GM12878 (cell line): ENCODE measurements at regions not wholly inside any gene's neighbourhood (a gene's known extent, or its start where the extent isn't known, plus 50 kb on each side); places are given as distances from the start of the nearest gene placed in this dataset.

Source experiments
- ATAC-seq: fragments of 200-7000 bp; cut with Tn5 transposase; 3 replicates; pipeline ENCODE4 v1.9.1; 2020; ENCODE audit warnings: mild to moderate bottlenecking, moderate library complexity
- BruUV-seq: library from RNA; stranded (reverse); fragments of 400-500 nt; replicated peaks from 2 replicates; lab custom pipeline; 2021; lab: Mats Ljungman, UMichigan
- CTCF ChIA-PET: fragments of 300-600 bp; sonication (Branson Sonifier 250); formaldehyde crosslinking; extraction: SDS; loops from one replicate; lab custom pipeline; 2021; ENCODE audit warnings: inconsistent platforms; lab: Yijun Ruan, JAX
- POLR2A ChIA-PET: fragments of 350-600 bp; formaldehyde crosslinking; extraction: SDS; loops from one replicate; lab custom pipeline; 2021; ENCODE audit warnings: inconsistent platforms; lab: Charles Lee
- RAD21 ChIA-PET: fragments of 300-600 bp; sonication (Branson Sonifier 250); formaldehyde crosslinking; loops from one replicate; lab custom pipeline; 2023; ENCODE audit warnings: antibody characterized with exemption; ENCODE audit not compliant: unreplicated experiment; lab: Charles Lee
- SMC1A ChIA-PET: fragments of 300-600 bp; sonication (Branson Sonifier 250); formaldehyde crosslinking; loops from one replicate; lab custom pipeline; 2023; ENCODE audit not compliant: unreplicated experiment, uncharacterized antibody; lab: Charles Lee
- DNase-seq: peaks from one replicate; pipeline ENCODE4 v3.0.0-alpha.2; 2011; ENCODE audit warnings: low read depth, low spot score
- FAIRE-seq: peaks from 3 replicates; lab custom pipeline; 2011; peaks lifted over from hg19 to GRCh38; lab: Jason Lieb, UNC
- H2AFZ ChIP-seq: 2 replicates; pipeline ENCODE4 v1.6.0; 2011; ENCODE audit warnings: low read depth, low read length, control low read depth; ENCODE audit not compliant: control insufficient read depth
- H3K27ac ChIP-seq: 2 replicates; pipeline ENCODE4 v1.5.1; 2011; ENCODE audit warnings: control low read depth; ENCODE audit not compliant: control insufficient read depth, insufficient read depth
- H3K27me3 ChIP-seq, 2 experiments: replicated peaks in 1 of 2; 2 replicates each; pipeline versions ENCODE4 v1.6.0 to v1.6.1; 2011; ENCODE audit warnings: low read length in 1 of 2; ENCODE audit not compliant: control insufficient read depth in 2 of 2, insufficient read depth in 2 of 2
- H3K36me3 ChIP-seq, 2 experiments: 2 replicates each; pipeline ENCODE4 v1.5.1; 2011; ENCODE audit warnings: low read length in 1 of 2; ENCODE audit not compliant: control insufficient read depth in 2 of 2, insufficient read depth in 2 of 2
- H3K4me1 ChIP-seq: 2 replicates; pipeline ENCODE4 v1.6.1; 2011; ENCODE audit warnings: mild to moderate bottlenecking, low read length, moderate library complexity, mixed read lengths; ENCODE audit not compliant: control insufficient read depth, insufficient read depth
- H3K4me2 ChIP-seq: 2 replicates; pipeline ENCODE4 v1.6.0; 2011; ENCODE audit warnings: control low read depth; ENCODE audit not compliant: control insufficient read depth, insufficient read depth
- H3K4me3 ChIP-seq: fragments of 200-600 bp; sonication (generic); 2 replicates; pipeline ENCODE4 v1.5.1; 2016
- H3K79me2 ChIP-seq: 2 replicates; pipeline ENCODE4 v1.6.0; 2011; ENCODE audit warnings: low read length; ENCODE audit not compliant: control insufficient read depth, insufficient read depth
- H3K9ac ChIP-seq: 2 replicates; pipeline ENCODE4 v1.8.0; 2011; ENCODE audit warnings: low read length, control low read depth, mixed read lengths; ENCODE audit not compliant: control insufficient read depth, insufficient read depth
- H3K9me3 ChIP-seq: replicated peaks from 3 replicates; pipeline ENCODE4 v1.5.1; 2011; ENCODE audit warnings: mild to moderate bottlenecking, low read length; ENCODE audit not compliant: control insufficient read depth, insufficient read depth
- H4K20me1 ChIP-seq: 2 replicates; pipeline ENCODE4 v1.6.0; 2011; ENCODE audit not compliant: control insufficient read depth, insufficient read depth
- BACH1 ChIP-seq: fragments of 450-650 bp; IDR thresholded peaks from 2 replicates; pipeline ENCODE4 v1.6.1; 2017; ENCODE audit warnings: mild to moderate bottlenecking, borderline replicate concordance
- BHLHE40 ChIP-seq, 2 experiments: fragments of 450-650 bp in 1 of 2; IDR thresholded peaks; 2 replicates each; pipeline ENCODE4 v1.6.1; 2011 to 2017; ENCODE audit warnings: low read depth in 2 of 2, borderline replicate concordance in 1 of 2, improper control_type of control experiment in 1 of 2, low read length in 1 of 2, mild to moderate bottlenecking in 1 of 2
- CBX3 ChIP-seq: fragments of 200-600 bp; sonication (generic); IDR thresholded peaks from 2 replicates; pipeline ENCODE4 v1.6.1; 2016; ENCODE audit warnings: low read depth, borderline replicate concordance
- ETV6 ChIP-seq, 2 experiments: fragments of 450-650 bp in 1 of 2; IDR thresholded peaks in 1 of 2; conservative IDR thresholded peaks in 1 of 2; 2 replicates each; pipeline ENCODE4 v1.6.1; 2014; ENCODE audit warnings: antibody characterized with exemption in 1 of 2, borderline replicate concordance in 1 of 2, low read depth in 1 of 2, mild to moderate bottlenecking in 1 of 2, moderate library complexity in 1 of 2
- GATAD2B ChIP-seq: fragments of 450-650 bp; conservative IDR thresholded peaks from 2 replicates; pipeline ENCODE4 v1.6.1; 2017; ENCODE audit warnings: low read depth, mild to moderate bottlenecking, moderate library complexity
- IKZF2 ChIP-seq, 2 experiments: fragments of 450-650 bp; IDR thresholded peaks; 2 replicates each; pipeline ENCODE4 v1.6.1; 2017; ENCODE audit warnings: mild to moderate bottlenecking in 2 of 2, moderate library complexity in 2 of 2
- MEF2A ChIP-seq: IDR thresholded peaks from 2 replicates; pipeline ENCODE4 v1.6.1; 2011; ENCODE audit warnings: low read depth, mild to moderate bottlenecking, low read length, moderate library complexity; ENCODE audit not compliant: insufficient read depth
- SP1 ChIP-seq: IDR thresholded peaks from one replicate; pipeline ENCODE4 v1.6.1; 2011; ENCODE audit warnings: low read depth, low read length
- SUZ12 ChIP-seq: fragments of 200-600 bp; sonication (generic); IDR thresholded peaks from one replicate; pipeline ENCODE4 v1.6.1; 2018; ENCODE audit warnings: antibody characterized with exemption, mild to moderate bottlenecking; ENCODE audit not compliant: unreplicated experiment
- TCF3 ChIP-seq: IDR thresholded peaks from 2 replicates; pipeline ENCODE4 v1.6.1; 2012; ENCODE audit warnings: low read depth, mild to moderate bottlenecking, low read length, borderline replicate concordance; ENCODE audit not compliant: insufficient read depth
- TCF7 ChIP-seq: IDR thresholded peaks from 2 replicates; pipeline ENCODE4 v1.6.1; 2014; ENCODE audit warnings: antibody characterized with exemption, borderline replicate concordance
- YBX1 ChIP-seq: fragments of 450-650 bp; IDR thresholded peaks from 2 replicates; pipeline ENCODE4 v1.6.1; 2016; ENCODE audit warnings: antibody characterized with exemption
- ZBED1 ChIP-seq: IDR thresholded peaks from 2 replicates; pipeline ENCODE4 v1.6.1; 2016; ENCODE audit warnings: borderline replicate concordance
- ZNF622 ChIP-seq: fragments of 450-650 bp; IDR thresholded peaks from 2 replicates; pipeline ENCODE4 v1.6.1; 2017; ENCODE audit warnings: mild to moderate bottlenecking, inconsistent platforms
- whole genome bisulfite sequencing: methylation state at CpG from one replicate; pipeline ENCODE4 v1.1.6; 2016; ENCODE audit warnings: low lambda C conversion rate; ENCODE audit not compliant: insufficient replicate concordance, insufficient coverage; ENCODE audit errors: missing lambda C conversion rate; 5-methylcytosine and 5-hydroxymethylcytosine counted together
- in situ Hi-C: fragments of 300-500 bp; cut with MboI; formaldehyde crosslinking; loops from 9 replicates; pipeline ENCODE4 v1.14.3; 2018; ENCODE audit warnings: mixed read lengths
- intact Hi-C: fragments of 100-400 bp; cut with micrococcal nuclease; formaldehyde crosslinking; loops from one replicate; pipeline ENCODE4 v1.14.2; 2022; ENCODE audit not compliant: unreplicated experiment
- TF ChIP-seq, protein P1 (sequence below): fragments of 450-650 bp; IDR thresholded peaks from 2 replicates; pipeline ENCODE4 v1.6.1; 2018; ENCODE audit warnings: borderline replicate concordance, mild to moderate bottlenecking; ENCODE audit not compliant: partially characterized antibody
- TF ChIP-seq, protein P2 (sequence below): IDR thresholded peaks from 2 replicates; pipeline ENCODE4 v1.6.1; 2012; ENCODE audit warnings: low read depth, low read length, improper control_type of control experiment
- TF ChIP-seq, protein P3 (sequence below): fragments of 450-650 bp; IDR thresholded peaks from 2 replicates; pipeline ENCODE4 v1.6.1; 2017; ENCODE audit warnings: mild to moderate bottlenecking, moderate library complexity

DNA sequence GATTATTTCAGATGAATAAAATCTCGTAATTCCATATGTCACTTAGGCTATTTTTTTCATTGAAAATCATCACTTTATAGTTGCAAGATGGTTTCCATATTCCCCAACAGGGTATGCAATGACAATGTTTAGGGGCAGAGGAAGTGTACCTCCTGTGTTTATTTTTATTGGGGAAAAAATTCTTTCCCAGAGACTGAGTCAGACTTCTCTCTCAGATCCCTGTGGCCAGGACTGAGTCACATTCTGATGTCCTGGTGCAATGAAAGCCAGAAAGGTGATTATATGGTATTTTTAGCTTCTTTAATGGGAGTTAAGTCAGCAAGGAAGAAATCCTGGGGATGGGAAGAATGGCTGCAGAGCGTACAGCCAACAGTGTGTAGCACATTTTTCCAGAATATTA lies 196.9 kb upstream of the ALG10 start:
- Histone ChIP-seq H3K4me2 (no peak overlapping the region), H3K4me1 (no peaks in the 10 kb centered on the region), H3K36me3 (no peaks in the 10 kb centered on the region), H2AFZ (no peak overlapping the region), H3K4me3 (no peak overlapping the region), H3K27me3 (no peaks in the 10 kb centered on the region), H3K27ac (no peak overlapping the region), H3K79me2 (no peaks in the 10 kb centered on the region), H3K9me3 (no peaks in the 10 kb centered on the region), H3K9ac (no peak overlapping the region), H4K20me1 (no peaks in the 10 kb centered on the region)
- BruUV-seq: no TSS peak
- intact Hi-C loops (no loop called here), in situ Hi-C loops (no loop called here)
- ChIA-PET POLR2A (no interaction called here), CTCF (no interaction called here), RAD21 (no interaction called here), SMC1A (no interaction called here)
- WGBS: 0% methylated on average over 2 of the region's 2 CpGs
- ATAC-seq: no peak
- no peak for DNase-seq
- FAIRE-seq: no peak
- TF ChIP-seq, protein P1, sequence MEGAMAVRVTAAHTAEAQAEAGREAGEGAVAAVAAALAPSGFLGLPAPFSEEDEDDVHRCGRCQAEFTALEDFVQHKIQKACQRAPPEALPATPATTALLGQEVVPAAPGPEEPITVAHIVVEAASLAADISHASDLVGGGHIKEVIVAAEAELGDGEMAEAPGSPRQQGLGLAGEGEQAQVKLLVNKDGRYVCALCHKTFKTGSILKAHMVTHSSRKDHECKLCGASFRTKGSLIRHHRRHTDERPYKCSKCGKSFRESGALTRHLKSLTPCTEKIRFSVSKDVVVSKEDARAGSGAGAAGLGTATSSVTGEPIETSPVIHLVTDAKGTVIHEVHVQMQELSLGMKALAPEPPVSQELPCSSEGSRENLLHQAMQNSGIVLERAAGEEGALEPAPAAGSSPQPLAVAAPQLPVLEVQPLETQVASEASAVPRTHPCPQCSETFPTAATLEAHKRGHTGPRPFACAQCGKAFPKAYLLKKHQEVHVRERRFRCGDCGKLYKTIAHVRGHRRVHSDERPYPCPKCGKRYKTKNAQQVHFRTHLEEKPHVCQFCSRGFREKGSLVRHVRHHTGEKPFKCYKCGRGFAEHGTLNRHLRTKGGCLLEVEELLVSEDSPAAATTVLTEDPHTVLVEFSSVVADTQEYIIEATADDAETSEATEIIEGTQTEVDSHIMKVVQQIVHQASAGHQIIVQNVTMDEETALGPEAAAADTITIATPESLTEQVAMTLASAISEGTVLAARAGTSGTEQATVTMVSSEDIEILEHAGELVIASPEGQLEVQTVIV: no peak
- no peak for TF ChIP-seq YBX1
- no peak for TF ChIP-seq MEF2A
- no peak for TF ChIP-seq TCF3
- no peak for TF ChIP-seq SUZ12
- TF ChIP-seq GATAD2B: no peak
- no peak for TF ChIP-seq ZBED1
- no peak for TF ChIP-seq BACH1
- TF ChIP-seq CBX3: no peak
- TF ChIP-seq, protein P2, sequence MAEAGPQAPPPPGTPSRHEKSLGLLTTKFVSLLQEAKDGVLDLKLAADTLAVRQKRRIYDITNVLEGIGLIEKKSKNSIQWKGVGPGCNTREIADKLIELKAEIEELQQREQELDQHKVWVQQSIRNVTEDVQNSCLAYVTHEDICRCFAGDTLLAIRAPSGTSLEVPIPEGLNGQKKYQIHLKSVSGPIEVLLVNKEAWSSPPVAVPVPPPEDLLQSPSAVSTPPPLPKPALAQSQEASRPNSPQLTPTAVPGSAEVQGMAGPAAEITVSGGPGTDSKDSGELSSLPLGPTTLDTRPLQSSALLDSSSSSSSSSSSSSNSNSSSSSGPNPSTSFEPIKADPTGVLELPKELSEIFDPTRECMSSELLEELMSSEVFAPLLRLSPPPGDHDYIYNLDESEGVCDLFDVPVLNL: no peak
- no peak for TF ChIP-seq IKZF2 (IDR thresholded peaks at IDR 0.05)
- no peak for TF ChIP-seq BHLHE40 (IDR thresholded peaks at IDR 0.05; ENCODE audit: borderline replicate concordance in 1 of 2, low read depth in 2 of 2, low read length in 1 of 2)
- no peak for TF ChIP-seq ETV6 (conservative IDR thresholded peaks at IDR 0.05 in 1 of 2, IDR thresholded peaks at IDR 0.05 in 1 of 2; ENCODE audit: borderline replicate concordance in 1 of 2, low read depth in 1 of 2)
- TF ChIP-seq, protein P3, sequence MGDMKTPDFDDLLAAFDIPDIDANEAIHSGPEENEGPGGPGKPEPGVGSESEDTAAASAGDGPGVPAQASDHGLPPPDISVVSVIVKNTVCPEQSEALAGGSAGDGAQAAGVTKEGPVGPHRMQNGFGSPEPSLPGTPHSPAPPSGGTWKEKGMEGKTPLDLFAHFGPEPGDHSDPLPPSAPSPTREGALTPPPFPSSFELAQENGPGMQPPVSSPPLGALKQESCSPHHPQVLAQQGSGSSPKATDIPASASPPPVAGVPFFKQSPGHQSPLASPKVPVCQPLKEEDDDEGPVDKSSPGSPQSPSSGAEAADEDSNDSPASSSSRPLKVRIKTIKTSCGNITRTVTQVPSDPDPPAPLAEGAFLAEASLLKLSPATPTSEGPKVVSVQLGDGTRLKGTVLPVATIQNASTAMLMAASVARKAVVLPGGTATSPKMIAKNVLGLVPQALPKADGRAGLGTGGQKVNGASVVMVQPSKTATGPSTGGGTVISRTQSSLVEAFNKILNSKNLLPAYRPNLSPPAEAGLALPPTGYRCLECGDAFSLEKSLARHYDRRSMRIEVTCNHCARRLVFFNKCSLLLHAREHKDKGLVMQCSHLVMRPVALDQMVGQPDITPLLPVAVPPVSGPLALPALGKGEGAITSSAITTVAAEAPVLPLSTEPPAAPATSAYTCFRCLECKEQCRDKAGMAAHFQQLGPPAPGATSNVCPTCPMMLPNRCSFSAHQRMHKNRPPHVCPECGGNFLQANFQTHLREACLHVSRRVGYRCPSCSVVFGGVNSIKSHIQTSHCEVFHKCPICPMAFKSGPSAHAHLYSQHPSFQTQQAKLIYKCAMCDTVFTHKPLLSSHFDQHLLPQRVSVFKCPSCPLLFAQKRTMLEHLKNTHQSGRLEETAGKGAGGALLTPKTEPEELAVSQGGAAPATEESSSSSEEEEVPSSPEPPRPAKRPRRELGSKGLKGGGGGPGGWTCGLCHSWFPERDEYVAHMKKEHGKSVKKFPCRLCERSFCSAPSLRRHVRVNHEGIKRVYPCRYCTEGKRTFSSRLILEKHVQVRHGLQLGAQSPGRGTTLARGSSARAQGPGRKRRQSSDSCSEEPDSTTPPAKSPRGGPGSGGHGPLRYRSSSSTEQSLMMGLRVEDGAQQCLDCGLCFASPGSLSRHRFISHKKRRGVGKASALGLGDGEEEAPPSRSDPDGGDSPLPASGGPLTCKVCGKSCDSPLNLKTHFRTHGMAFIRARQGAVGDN: no peak
- TF ChIP-seq SP1: no peak
- no peak for TF ChIP-seq ZNF622
- TF ChIP-seq TCF7: no peak
